GM21447 (cell line): ENCODE measurements at regions not wholly inside any gene's neighbourhood (a gene's known extent, or its start where the extent isn't known, plus 50 kb on each side); places are given as distances from the start of the nearest gene placed in this dataset.
"Not testable (repeated sequence)": the region's sequence is repeated elsewhere in the genome, so short reads cannot be mapped to it uniquely, and the experiment has no call there.

Experiments
- ATAC-seq: cut with Tn5 transposase; IDR thresholded peaks from one replicate; pipeline ENCODE4 v1.9.1; 2021; ENCODE audit not compliant: unreplicated experiment

- ATAC-seq, result no peak
Observed at GRCh38 chr2:41141146-41141791, 689.4 kb upstream of the SLC8A1 start.

DNA sequence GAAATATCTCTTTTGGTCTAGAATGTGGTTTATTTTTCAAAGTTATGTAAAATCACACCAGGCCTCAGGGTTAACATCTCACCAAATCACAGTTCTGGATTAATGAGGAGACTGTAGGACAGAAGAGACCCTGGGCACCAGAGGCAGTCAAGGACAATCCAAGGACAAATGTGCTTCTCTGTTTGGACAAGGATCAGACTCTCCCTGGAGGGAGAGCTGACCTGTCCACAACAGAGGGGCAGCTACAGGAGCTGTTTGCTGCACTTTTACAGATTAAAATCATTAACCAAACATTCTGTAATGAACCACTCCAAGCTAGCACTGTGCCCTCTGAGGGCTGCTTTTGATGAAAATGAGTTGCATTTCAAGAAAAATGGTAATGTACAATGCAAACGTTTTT, 690.6 kb upstream of the SLC8A1 start:
- ATAC-seq, result no peak

GRCh38 chr2:41145066-41145465, 693.2 kb upstream of the SLC8A1 start:
- no peak for ATAC-seq

GRCh38 chr2:41149054-41149453, 697.2 kb upstream of the SLC8A1 start:
- ATAC-seq, result no peak

DNA sequence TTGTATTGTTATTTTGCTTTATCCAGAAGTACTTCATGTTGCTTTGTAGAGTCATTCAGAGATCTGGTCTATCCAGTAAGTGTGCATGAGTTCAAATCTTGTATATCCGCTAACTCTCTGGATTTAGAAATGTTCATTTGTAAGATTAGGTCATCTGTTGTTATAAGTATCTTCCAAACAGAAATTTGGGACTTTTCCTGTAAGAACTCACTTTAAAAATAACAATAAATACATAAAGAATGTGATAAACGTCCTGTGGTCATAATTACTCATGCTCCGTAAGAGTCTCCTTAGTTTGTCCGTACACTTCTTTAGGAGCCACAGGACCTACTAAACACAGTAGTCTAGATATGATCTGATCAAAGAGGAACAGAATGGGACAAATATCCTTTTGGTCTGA, 699.9 kb upstream of the SLC8A1 start:
- ATAC-seq, result no peak

- ATAC-seq, result no peak
Observed at GRCh38 chr2:41152318-41152717, 700.4 kb upstream of the SLC8A1 start.

GRCh38 chr2:41160439-41160838, 708.5 kb upstream of the SLC8A1 start:
- no peak for ATAC-seq

DNA sequence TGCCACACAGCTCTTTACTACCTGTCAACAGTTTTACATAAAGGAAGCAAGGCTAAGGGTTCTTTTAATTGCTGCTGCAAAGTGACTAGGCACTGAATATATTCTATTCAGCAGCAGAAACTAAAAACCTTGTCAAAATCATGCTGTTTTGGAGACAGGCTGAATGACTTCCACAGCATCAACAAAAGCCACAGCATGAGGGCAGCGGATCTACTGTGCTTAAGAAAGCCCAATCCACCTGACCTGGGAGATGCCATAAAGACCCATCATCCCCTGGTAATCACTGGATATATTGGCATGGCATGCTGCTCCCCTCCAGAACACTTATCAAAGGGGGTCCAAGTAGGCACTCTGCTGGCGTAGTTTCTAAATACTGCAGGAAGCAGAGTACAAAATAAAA, 715.1 kb upstream of the SLC8A1 start:
- no peak for ATAC-seq

- ATAC-seq, result no peak
Observed at GRCh38 chr2:41169744-41170143, 717.9 kb upstream of the SLC8A1 start.

- no peak for ATAC-seq
Observed at GRCh38 chr2:41170589-41170988, 718.7 kb upstream of the SLC8A1 start.

DNA sequence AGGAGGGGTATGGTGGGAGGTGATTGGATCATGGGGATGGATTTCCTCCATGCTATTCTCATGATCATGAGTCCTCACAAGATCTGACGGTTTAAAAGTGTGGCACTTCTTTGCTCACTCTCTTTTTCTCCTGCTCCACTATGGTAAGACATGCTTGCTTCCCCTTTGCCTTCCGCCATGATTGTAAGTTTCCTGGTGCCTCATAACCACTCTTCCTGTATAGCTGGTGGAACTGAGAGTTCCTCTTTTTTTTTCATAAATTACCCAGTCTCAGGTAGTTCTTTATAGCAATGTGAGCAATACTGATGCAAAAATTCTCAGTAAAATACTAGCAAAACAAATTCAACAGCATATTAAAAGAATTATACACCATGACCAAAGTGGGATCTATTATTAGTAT, 728.5 kb upstream of the SLC8A1 start:
- no peak for ATAC-seq

DNA sequence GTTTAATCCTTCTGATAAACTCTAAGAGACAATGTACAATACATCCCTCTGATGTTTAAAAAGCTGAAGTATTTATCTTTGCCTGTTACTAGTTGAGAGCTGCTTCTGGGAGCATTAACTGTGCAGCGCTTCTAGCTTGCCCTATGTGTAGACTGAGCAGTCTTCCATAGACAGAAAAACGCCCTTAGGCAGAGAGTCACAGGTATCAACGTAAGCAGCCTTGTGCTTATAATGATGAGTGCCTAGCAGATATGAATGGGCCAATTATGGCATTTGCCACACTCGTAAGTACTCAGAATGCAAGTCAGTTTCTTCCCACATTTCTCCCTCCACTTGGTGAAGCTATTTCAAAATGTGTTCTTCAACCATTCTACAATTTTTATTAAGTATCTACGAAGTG, 731.1 kb upstream of the SLC8A1 start:
- no peak for ATAC-seq

DNA sequence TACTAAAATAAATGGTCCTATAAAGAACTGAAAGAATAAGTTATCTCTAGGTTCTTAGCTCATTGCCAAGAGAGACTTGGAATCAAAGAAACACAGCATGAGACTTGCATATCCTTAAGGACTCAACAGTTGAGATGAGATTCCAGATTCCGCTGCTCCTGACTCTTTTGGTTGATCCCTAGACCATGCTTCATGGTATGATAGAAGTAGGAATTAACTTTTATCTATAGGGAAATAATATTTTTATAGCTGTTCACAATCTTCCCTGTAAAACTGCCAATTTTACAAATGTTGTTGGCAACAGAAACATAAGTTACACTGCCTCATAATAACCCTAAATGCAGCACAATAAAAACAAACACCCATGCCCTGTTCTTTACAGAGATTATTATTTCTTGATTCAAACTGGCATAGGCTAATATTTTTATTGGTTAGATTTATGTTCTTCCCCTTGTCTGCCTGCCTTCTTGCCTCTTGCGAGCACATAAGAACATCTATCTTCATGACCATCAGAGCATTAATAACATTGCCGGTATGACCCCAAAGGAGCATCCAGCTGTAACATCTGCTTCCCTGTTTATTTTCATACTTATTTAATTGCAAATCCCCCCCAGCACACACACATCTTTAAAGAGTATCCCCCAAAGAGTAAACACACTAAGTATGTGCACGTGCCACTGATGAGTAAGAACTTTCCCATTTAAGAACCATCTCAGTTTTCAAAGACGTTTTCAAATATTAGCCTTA, 735.7 kb upstream of the SLC8A1 start:
- ATAC-seq, result no peak

GRCh38 chr2:41194230-41194629, 742.3 kb upstream of the SLC8A1 start:
- no peak for ATAC-seq

DNA sequence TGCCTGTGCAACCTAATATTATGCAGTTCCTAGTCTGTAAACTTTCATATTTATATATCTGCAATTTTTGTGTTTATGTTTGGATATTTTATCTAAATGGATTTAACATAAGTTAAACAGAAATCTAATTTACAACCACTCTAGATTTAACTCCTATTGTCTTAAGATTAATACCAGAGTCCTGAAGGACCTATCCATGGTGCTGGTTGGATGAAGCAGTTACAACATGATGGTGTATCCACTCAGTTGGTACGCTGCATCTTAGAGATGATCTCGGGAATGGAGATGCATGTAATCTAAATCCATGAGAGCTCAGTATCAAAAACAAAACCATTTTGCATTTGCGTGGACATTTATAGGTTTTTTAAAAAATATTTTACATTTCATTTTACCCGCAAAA, 745.9 kb upstream of the SLC8A1 start:
- ATAC-seq, result no peak

DNA sequence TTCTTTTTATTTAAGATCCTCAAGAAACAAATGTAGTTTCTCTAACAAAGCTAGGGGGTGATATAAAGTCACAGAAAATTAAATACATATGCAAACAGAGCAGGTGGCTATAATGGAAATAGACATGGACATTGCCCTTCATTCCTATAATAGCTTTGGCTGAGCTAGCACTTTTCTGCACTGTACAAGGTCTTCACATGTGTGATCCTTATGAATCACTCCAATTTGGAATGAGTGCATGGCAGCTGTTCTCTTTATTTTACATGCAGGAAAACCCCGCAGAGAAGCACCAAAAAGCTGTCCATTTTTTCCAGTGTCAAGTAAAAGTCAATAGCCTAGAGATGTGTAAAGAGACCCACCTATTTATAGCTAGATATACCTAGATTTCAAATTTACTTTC, 747.4 kb upstream of the SLC8A1 start:
- no peak for ATAC-seq

- ATAC-seq, result no peak
Observed at GRCh38 chr2:41204315-41204714, 752.4 kb upstream of the SLC8A1 start.

DNA sequence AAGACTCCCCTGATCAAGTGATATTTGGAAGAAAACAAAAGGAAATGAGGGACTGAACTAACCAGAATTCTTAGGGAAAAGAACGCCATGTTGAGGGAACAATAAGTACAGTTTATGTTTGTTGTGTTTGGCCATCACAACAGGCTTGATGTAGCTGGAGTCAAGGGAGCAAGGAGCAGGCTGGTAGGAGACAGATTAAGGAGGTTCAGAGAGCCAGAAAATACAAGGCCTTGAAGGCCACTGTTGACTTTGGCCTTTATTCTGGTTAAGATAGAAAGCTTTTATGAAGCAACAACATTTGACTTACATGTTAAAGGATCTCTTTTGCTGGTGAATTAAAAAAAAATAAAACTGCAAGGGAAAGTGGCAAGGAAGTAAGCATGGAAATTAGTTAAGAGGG, 754.1 kb upstream of the SLC8A1 start:
- ATAC-seq, result no peak

- ATAC-seq, result no peak
Observed at GRCh38 chr2:41207578-41207977, 755.7 kb upstream of the SLC8A1 start.

- not testable (repeated sequence) for ATAC-seq
Observed at GRCh38 chr2:41210030-41210429, 758.1 kb upstream of the SLC8A1 start.

GRCh38 chr2:41216978-41217377, 765.1 kb upstream of the SLC8A1 start:
- no peak for ATAC-seq

GRCh38 chr2:41222593-41222992, 770.7 kb upstream of the SLC8A1 start:
- no peak for ATAC-seq

GRCh38 chr2:41234093-41234492, 782.2 kb upstream of the SLC8A1 start:
- no peak for ATAC-seq
